IPS-20b (cell line): ENCODE measurements at regions not wholly inside any gene's neighbourhood (a gene's known extent, or its start where the extent isn't known, plus 50 kb on each side); places are given as distances from the start of the nearest gene placed in this dataset.

Experiments used
- H3K27ac ChIP-seq: one replicate; pipeline ENCODE4 v1.5.1; 2013; ENCODE audit warnings: low read length
- H3K27me3 ChIP-seq: 2 replicates; pipeline ENCODE4 v1.6.1; 2013; ENCODE audit warnings: mild to moderate bottlenecking, low read length, inconsistent platforms; ENCODE audit not compliant: insufficient read depth
- H3K36me3 ChIP-seq: 2 replicates; pipeline ENCODE4 v1.6.1; 2013; ENCODE audit warnings: low read depth, mild to moderate bottlenecking, inconsistent platforms, low read length, moderate library complexity; ENCODE audit not compliant: insufficient read depth
- H3K4me1 ChIP-seq: 2 replicates; pipeline ENCODE4 v1.6.1; 2013; ENCODE audit warnings: mild to moderate bottlenecking, control low read depth, inconsistent platforms, low read length, moderate library complexity; ENCODE audit not compliant: insufficient read depth
- H3K4me3 ChIP-seq: 2 replicates; pipeline ENCODE4 v1.5.1; 2013; ENCODE audit warnings: mild to moderate bottlenecking, low read length, inconsistent platforms
- H3K9ac ChIP-seq: 2 replicates; pipeline ENCODE4 v1.6.1; 2013; ENCODE audit warnings: low read depth, mild to moderate bottlenecking, inconsistent platforms, low read length, moderate library complexity
- H3K9me3 ChIP-seq: 2 replicates; pipeline ENCODE4 v1.6.1; 2013; ENCODE audit warnings: mild to moderate bottlenecking, low read depth, low read length, inconsistent platforms; ENCODE audit not compliant: insufficient read depth

GRCh38 chr13:82674546-82674945 lies 1207.7 kb downstream of the SLITRK1 start:
- no peak overlapping the region for H3K27ac ChIP-seq
- no peak overlapping the region for H3K9ac ChIP-seq
- no peak overlapping the region for H3K4me3 ChIP-seq
- H3K27me3 ChIP-seq, result no peaks in the 10 kb centered on the region
- H3K9me3 ChIP-seq, result peaks cover 13% of the 10 kb centered on the region
- no peaks in the 10 kb centered on the region for H3K36me3 ChIP-seq
- H3K4me1 ChIP-seq, result peaks cover 14% of the 10 kb centered on the region; the same call in 1 of the 2 replicates

DNA sequence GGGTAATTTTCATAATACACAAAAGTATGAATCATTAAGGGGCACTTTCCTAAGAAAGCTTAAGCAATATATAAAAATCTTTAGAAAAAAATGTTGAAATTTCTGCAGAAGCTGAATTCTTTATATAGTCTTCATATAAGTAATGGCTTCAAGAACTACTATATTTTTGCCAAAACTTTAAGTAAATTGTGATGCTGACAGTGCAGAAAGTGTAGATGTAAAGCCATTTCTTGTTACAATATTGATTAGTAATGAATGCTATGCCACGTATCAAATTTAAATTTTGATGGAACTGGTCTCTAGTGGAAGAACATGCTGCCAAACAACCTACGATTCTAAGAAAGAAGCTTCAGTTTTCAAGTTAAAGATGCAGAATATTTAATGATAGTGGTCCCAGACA lies 1210.0 kb downstream of the SLITRK1 start:
- H3K9ac ChIP-seq, result no peak overlapping the region
- peaks cover 14% of the 10 kb centered on the region; the same call in 1 of the 2 replicates for H3K4me1 ChIP-seq
- H3K4me3 ChIP-seq, result no peak overlapping the region
- peaks cover 5% of the 10 kb centered on the region for H3K9me3 ChIP-seq
- H3K27ac ChIP-seq, result no peak overlapping the region
- H3K36me3 ChIP-seq, result no peaks in the 10 kb centered on the region
- no peaks in the 10 kb centered on the region for H3K27me3 ChIP-seq

DNA sequence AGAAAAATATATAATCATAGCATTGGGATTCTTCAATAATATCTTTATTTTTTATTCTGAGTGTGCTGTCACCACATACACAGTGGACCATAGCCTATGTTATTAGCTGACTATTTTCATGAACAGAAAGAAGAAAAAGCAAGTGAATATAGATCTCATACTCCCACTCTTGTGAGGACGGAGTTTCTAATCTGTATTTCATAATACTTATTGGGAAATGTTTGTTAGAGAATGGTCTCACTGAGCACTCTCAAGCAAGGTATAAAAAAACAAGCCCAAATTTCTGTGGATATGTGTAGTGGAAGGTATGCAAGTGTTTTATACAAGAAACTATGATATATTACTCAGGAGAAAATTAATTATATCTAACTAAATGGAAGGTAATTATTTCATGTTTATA lies 1218.1 kb downstream of the SLITRK1 start:
- no peak overlapping the region for H3K27ac ChIP-seq
- no peaks in the 10 kb centered on the region for H3K36me3 ChIP-seq
- H3K4me3 ChIP-seq, result no peak overlapping the region
- H3K27me3 ChIP-seq, result no peaks in the 10 kb centered on the region
- H3K4me1 ChIP-seq, result no peaks in the 10 kb centered on the region
- H3K9ac ChIP-seq, result no peak overlapping the region
- no peaks in the 10 kb centered on the region for H3K9me3 ChIP-seq

DNA sequence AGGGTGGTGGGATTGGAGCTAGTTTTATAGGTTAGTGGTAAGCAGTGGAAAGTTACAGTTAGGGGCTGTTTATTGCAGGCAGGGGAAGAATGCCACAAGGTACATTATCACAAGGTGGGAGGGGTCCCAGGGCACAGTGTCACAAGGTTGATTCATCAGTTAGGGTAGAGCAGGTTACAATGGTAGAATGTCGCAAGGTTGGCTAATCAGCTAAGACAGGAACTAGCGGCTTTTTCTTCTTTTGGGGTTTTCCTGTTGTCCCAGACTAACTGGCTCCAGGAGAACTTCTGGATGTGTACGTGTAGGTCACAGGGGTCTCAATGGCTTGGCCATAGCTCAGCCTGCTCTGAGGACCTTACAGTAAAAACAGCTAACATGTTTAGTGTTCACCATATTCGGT lies 1221.1 kb downstream of the SLITRK1 start:
- Histone ChIP-seq H3K27ac (no peak overlapping the region), H3K9me3 (no peaks in the 10 kb centered on the region), H3K9ac (no peak overlapping the region), H3K4me1 (no peaks in the 10 kb centered on the region), H3K4me3 (no peak overlapping the region), H3K36me3 (no peaks in the 10 kb centered on the region), H3K27me3 (no peaks in the 10 kb centered on the region)

- Histone ChIP-seq H3K36me3 (no peaks in the 10 kb centered on the region), H3K27ac (no peak overlapping the region), H3K9me3 (no peaks in the 10 kb centered on the region), H3K4me3 (no peak overlapping the region), H3K4me1 (no peaks in the 10 kb centered on the region), H3K9ac (no peak overlapping the region), H3K27me3 (no peaks in the 10 kb centered on the region)
Measured at GRCh38 chr13:82658811-82659210, 1223.5 kb downstream of the SLITRK1 start.

DNA sequence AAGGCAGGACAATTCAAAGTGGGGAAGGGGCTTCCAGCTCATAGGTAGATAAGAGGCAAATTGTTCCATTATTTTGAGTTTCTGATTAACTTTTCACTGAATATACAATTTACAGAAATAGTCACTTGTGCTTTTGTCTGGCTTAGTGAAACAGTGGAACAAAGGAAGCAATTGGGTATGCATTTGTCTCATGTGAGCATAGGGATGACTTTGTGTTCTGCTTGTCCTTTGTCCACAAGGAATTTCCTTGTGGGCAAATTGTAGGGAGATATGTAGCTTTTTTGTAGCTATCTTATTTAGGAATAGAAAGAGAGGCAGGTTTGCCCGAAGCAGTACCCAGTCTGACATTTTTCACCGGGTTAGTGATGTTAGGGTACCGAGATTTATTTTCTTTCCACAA lies 1224.8 kb downstream of the SLITRK1 start:
- Histone ChIP-seq H3K4me1 (no peaks in the 10 kb centered on the region), H3K27me3 (no peaks in the 10 kb centered on the region), H3K9ac (no peak overlapping the region), H3K4me3 (no peak overlapping the region), H3K9me3 (no peaks in the 10 kb centered on the region), H3K27ac (no peak overlapping the region), H3K36me3 (no peaks in the 10 kb centered on the region)

- Histone ChIP-seq H3K36me3 (no peaks in the 10 kb centered on the region), H3K4me3 (no peak overlapping the region), H3K27ac (no peak overlapping the region), H3K4me1 (no peaks in the 10 kb centered on the region), H3K27me3 (no peaks in the 10 kb centered on the region), H3K9ac (no peak overlapping the region), H3K9me3 (no peaks in the 10 kb centered on the region)
Measured at GRCh38 chr13:82654861-82655855, 1227.1 kb downstream of the SLITRK1 start.

GRCh38 chr13:82654143-82654542 lies 1228.1 kb downstream of the SLITRK1 start:
- no peaks in the 10 kb centered on the region for H3K27me3 ChIP-seq

GRCh38 chr13:82647540-82647939 lies 1234.7 kb downstream of the SLITRK1 start:
- Histone ChIP-seq H3K9ac (no peak overlapping the region), H3K36me3 (no peaks in the 10 kb centered on the region), H3K4me1 (no peaks in the 10 kb centered on the region), H3K4me3 (no peak overlapping the region), H3K27ac (no peak overlapping the region), H3K27me3 (no peaks in the 10 kb centered on the region), H3K9me3 (no peaks in the 10 kb centered on the region)

More at GRCh38 chr13:82654143-82654542, 1228.1 kb downstream of the SLITRK1 start:
- no peaks in the 10 kb centered on the region for H3K4me1 ChIP-seq
- H3K9me3 ChIP-seq, result no peaks in the 10 kb centered on the region
- no peaks in the 10 kb centered on the region for H3K36me3 ChIP-seq
- H3K9ac ChIP-seq, result no peak overlapping the region
- no peak overlapping the region for H3K4me3 ChIP-seq
- no peak overlapping the region for H3K27ac ChIP-seq

- no peak overlapping the region for H3K27ac ChIP-seq
- H3K4me3 ChIP-seq, result no peak overlapping the region
- no peaks in the 10 kb centered on the region for H3K36me3 ChIP-seq
- H3K9me3 ChIP-seq, result no peaks in the 10 kb centered on the region
- no peak overlapping the region for H3K9ac ChIP-seq
- H3K27me3 ChIP-seq, result no peaks in the 10 kb centered on the region
- H3K4me1 ChIP-seq, result no peaks in the 10 kb centered on the region
Measured at GRCh38 chr13:82636119-82636518, 1246.2 kb downstream of the SLITRK1 start.

DNA sequence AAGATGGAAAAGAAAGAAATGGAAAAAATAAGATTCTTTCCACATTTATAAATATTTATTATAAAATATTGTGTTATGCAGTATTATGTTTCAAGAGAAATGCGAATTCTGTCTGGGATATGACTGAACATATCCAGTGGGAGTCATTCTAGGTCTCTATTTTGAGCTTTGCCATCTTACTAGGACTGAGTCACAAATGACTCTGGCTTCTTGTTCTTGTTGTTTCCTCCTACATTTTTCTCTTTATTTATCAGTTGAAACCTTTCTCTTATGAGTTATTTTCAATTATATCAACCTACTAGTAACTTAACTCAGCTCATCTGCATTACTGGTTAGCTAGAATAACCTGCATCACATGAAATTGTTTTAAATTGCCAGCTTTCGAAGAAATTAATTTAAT lies 1247.3 kb downstream of the SLITRK1 start:
- Histone ChIP-seq H3K9ac (no peak overlapping the region), H3K27me3 (no peaks in the 10 kb centered on the region), H3K27ac (no peak overlapping the region), H3K4me1 (no peaks in the 10 kb centered on the region), H3K9me3 (no peaks in the 10 kb centered on the region), H3K4me3 (no peak overlapping the region), H3K36me3 (no peaks in the 10 kb centered on the region)

- no peaks in the 10 kb centered on the region for H3K4me1 ChIP-seq
- no peak overlapping the region for H3K9ac ChIP-seq
- H3K27ac ChIP-seq, result no peak overlapping the region
- H3K4me3 ChIP-seq, result no peak overlapping the region
- H3K27me3 ChIP-seq, result no peaks in the 10 kb centered on the region
- H3K9me3 ChIP-seq, result no peaks in the 10 kb centered on the region
- no peaks in the 10 kb centered on the region for H3K36me3 ChIP-seq
Measured at GRCh38 chr13:82627183-82627582, 1255.1 kb downstream of the SLITRK1 start.
